MCF 10A (cell line): ENCODE measurements at regions not wholly inside any gene's neighbourhood (a gene's known extent, or its start where the extent isn't known, plus 50 kb on each side); places are given as distances from the start of the nearest gene placed in this dataset.
A peak's percentile ranks its signal among the peaks of the same experiment; 100 is the strongest.

Source experiments
- BruUV-seq: library from RNA; stranded (reverse); fragments of 400-500 nt; replicated peaks from 2 replicates; lab custom pipeline; 2021; lab: Mats Ljungman, UMichigan
- CTCF ChIA-PET: fragments of 300-600 bp; sonication (Branson Sonifier 250); formaldehyde crosslinking; extraction: SDS; loops from one replicate; lab custom pipeline; 2021; ENCODE audit warnings: antibody characterized with exemption, inconsistent platforms; lab: Yijun Ruan, JAX
- POLR2A ChIA-PET: fragments of 300-600, 350-650 bp; sonication (Branson Sonifier 250); formaldehyde crosslinking; extraction: SDS; loops from one replicate; lab custom pipeline; 2020; ENCODE audit warnings: antibody characterized with exemption, inconsistent platforms; lab: Yijun Ruan, JAX
- DNase-seq: peaks from one replicate; pipeline ENCODE4 v3.0.0-alpha.2; 2018; ENCODE audit not compliant: unreplicated experiment
- H3K27ac Mint-ChIP-seq: one replicate; pipeline ENCODE4 v1.8.0; 2022; ENCODE audit warnings: mild to moderate bottlenecking, low read depth, mixed read lengths; ENCODE audit not compliant: unreplicated experiment
- H3K27me3 Mint-ChIP-seq: one replicate; pipeline ENCODE4 v1.8.0; 2022; ENCODE audit warnings: mixed read lengths; ENCODE audit not compliant: insufficient read depth, unreplicated experiment
- H3K36me3 Mint-ChIP-seq: one replicate; pipeline ENCODE4 v1.8.0; 2022; ENCODE audit warnings: mild to moderate bottlenecking, moderate library complexity, mixed read lengths; ENCODE audit not compliant: insufficient read depth, unreplicated experiment
- H3K4me1 Mint-ChIP-seq: one replicate; pipeline ENCODE4 v1.8.0; 2022; ENCODE audit warnings: mixed read lengths; ENCODE audit not compliant: insufficient read depth, unreplicated experiment
- H3K4me3 Mint-ChIP-seq: one replicate; pipeline ENCODE4 v1.8.0; 2022; ENCODE audit warnings: mild to moderate bottlenecking, moderate library complexity, mixed read lengths; ENCODE audit not compliant: unreplicated experiment
- H3K9me3 Mint-ChIP-seq: one replicate; pipeline ENCODE4 v1.8.0; 2022; ENCODE audit warnings: mixed read lengths; ENCODE audit not compliant: unreplicated experiment
- CTCF ChIP-seq: fragments of 200-600 bp; IDR thresholded peaks from one replicate; pipeline ENCODE4 v1.8.0; 2022; ENCODE audit warnings: antibody characterized with exemption, mild to moderate bottlenecking; ENCODE audit not compliant: unreplicated experiment
- intact Hi-C: fragments of 100-400 bp; cut with micrococcal nuclease; formaldehyde crosslinking; loops from 2 replicates; pipeline ENCODE4 v1.14.1; 2022

GRCh38 chr12:102659200-102659911, 179.0 kb upstream of the IGF1 start:
- DNase-seq: peak; percentile 30
- H3K4me1 Mint-ChIP-seq: no peaks in the 10 kb centered on the region
- H3K27me3 Mint-ChIP-seq: no peaks in the 10 kb centered on the region
- peak; percentile 16 for TF ChIP-seq CTCF
- H3K4me3 Mint-ChIP-seq: no peak overlapping the region
- H3K27ac Mint-ChIP-seq: no peak overlapping the region
- BruUV-seq: no TSS peak
- H3K9me3 Mint-ChIP-seq: no peaks in the 10 kb centered on the region
- POLR2A ChIA-PET: no interaction called here
- H3K36me3 Mint-ChIP-seq: no peaks in the 10 kb centered on the region
- intact Hi-C loops: no loop called here
- CTCF ChIA-PET: no interaction called here

- Mint-ChIP-seq H3K4me1 (no peaks in the 10 kb centered on the region), H3K36me3 (no peaks in the 10 kb centered on the region), H3K9me3 (no peaks in the 10 kb centered on the region), H3K27ac (no peak overlapping the region), H3K27me3 (no peaks in the 10 kb centered on the region), H3K4me3 (no peak overlapping the region)
- no TSS peak for BruUV-seq
- DNase-seq: no peak
- CTCF ChIA-PET: interaction anchor here (1.2 kb wide), 1 partner anchor 17 kb away, joined by 3 read pairs; no protein-coding TSS in a partner anchor
- TF ChIP-seq CTCF: no peak
- intact Hi-C loops: no loop called here
- POLR2A ChIA-PET: no interaction called here
Observed at GRCh38 chr12:102653406-102653805, 173.0 kb upstream of the IGF1 start.

- H3K4me3 Mint-ChIP-seq: no peak overlapping the region
- H3K9me3 Mint-ChIP-seq: no peaks in the 10 kb centered on the region
- H3K27ac Mint-ChIP-seq: no peak overlapping the region
- CTCF ChIA-PET: interaction anchor here (0.6 kb wide), 1 partner anchor 684 kb away, joined by 3 read pairs; no protein-coding TSS in a partner anchor
- no peaks in the 10 kb centered on the region for H3K4me1 Mint-ChIP-seq
- intact Hi-C loops: no loop called here
- no peaks in the 10 kb centered on the region for H3K36me3 Mint-ChIP-seq
- POLR2A ChIA-PET: no interaction called here
- no TSS peak for BruUV-seq
- no peak for TF ChIP-seq CTCF
- H3K27me3 Mint-ChIP-seq: no peaks in the 10 kb centered on the region
- DNase-seq: no peak
Observed at GRCh38 chr12:102652645-102653313, 172.4 kb upstream of the IGF1 start.

GRCh38 chr12:102645968-102646367, 165.6 kb upstream of the IGF1 start:
- no peaks in the 10 kb centered on the region for H3K36me3 Mint-ChIP-seq
- ChIA-PET POLR2A (no interaction called here), CTCF (no interaction called here)
- intact Hi-C loops: no loop called here
- H3K4me1 Mint-ChIP-seq: no peaks in the 10 kb centered on the region
- no peaks in the 10 kb centered on the region for H3K9me3 Mint-ChIP-seq
- peaks cover 16% of the 10 kb centered on the region for H3K27me3 Mint-ChIP-seq
- no peak overlapping the region for H3K4me3 Mint-ChIP-seq
- no peak for TF ChIP-seq CTCF
- BruUV-seq: no TSS peak
- DNase-seq: no peak
- H3K27ac Mint-ChIP-seq: no peak overlapping the region
